ENCODE measurements at regions not wholly inside any gene's neighbourhood (a gene's known extent, or its start where the extent isn't known, plus 50 kb on each side); places are given as distances from the start of the nearest gene placed in this dataset.

DNA sequence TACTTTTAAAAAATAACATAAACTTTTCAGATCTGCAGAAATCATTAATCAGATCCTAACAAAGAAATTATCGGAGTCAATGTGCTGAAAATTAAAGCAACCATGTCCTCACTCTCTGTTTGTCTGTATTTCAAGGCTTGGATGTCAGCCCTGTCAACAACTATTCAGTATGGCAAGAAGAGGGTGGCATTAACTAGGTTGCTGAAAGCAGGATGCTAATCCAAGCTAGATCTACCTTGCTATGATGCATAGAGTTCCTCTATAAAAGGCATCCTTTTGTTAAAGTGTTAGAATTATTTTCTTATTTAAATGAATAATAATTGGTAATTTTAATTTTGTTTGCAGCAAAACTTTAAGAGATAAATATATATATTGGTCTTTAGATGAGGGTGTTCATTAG lies 800.8 kb downstream of the CDH11 start:
- TF ChIP-seq, protein P1, sequence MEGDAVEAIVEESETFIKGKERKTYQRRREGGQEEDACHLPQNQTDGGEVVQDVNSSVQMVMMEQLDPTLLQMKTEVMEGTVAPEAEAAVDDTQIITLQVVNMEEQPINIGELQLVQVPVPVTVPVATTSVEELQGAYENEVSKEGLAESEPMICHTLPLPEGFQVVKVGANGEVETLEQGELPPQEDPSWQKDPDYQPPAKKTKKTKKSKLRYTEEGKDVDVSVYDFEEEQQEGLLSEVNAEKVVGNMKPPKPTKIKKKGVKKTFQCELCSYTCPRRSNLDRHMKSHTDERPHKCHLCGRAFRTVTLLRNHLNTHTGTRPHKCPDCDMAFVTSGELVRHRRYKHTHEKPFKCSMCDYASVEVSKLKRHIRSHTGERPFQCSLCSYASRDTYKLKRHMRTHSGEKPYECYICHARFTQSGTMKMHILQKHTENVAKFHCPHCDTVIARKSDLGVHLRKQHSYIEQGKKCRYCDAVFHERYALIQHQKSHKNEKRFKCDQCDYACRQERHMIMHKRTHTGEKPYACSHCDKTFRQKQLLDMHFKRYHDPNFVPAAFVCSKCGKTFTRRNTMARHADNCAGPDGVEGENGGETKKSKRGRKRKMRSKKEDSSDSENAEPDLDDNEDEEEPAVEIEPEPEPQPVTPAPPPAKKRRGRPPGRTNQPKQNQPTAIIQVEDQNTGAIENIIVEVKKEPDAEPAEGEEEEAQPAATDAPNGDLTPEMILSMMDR (conservative IDR thresholded peaks at IDR 0.05), result no peak
- H3K27ac ChIP-seq, result no peak overlapping the region

DNA sequence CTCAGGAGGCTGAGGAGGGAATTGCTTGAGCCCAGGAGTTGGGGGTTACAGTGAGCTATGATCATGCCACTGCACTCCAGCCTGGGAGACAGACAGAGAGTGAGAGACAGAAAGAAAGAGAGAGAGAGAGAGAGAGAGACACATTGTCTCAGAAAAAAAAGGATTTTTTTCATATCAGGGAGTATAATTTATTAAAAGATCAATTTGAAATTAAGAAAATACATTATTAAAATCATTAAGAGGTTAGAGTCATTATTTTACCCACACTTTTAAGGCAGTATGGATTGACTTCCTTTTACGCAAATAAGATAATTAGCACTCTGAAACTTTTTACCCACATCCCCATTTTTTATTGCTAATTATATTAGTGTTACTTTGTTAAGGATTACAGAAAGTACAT lies 804.3 kb downstream of the CDH11 start:
- no peak overlapping the region for H3K27ac ChIP-seq
- TF ChIP-seq ZFX (IDR thresholded peaks at IDR 0.05), result no peak
- TF ChIP-seq, protein P1 (conservative IDR thresholded peaks at IDR 0.05), result no peak

DNA sequence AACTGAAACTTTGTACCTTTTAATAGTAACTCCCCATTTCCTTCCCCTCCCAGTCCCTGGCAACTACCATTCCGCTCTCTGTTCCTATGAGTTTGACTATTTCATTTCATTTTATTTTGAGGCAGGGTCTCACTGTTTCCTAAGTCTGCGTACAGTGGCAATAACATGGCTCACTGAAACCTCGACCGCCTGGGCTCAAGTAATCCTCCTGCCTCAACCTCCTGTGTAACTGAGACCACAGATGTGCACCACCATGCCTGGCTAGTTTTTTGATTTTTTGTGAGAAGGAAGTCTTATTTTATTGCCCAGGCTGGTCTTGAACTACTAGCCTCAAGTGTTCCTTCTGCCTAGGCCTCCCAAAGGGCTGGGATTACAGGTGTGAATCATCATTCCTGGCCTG lies 808.1 kb downstream of the CDH11 start:
- no peak overlapping the region for H3K27ac ChIP-seq
- TF ChIP-seq, protein P1 (conservative IDR thresholded peaks at IDR 0.05), result no peak
- no peak for TF ChIP-seq ZFX (IDR thresholded peaks at IDR 0.05)

DNA sequence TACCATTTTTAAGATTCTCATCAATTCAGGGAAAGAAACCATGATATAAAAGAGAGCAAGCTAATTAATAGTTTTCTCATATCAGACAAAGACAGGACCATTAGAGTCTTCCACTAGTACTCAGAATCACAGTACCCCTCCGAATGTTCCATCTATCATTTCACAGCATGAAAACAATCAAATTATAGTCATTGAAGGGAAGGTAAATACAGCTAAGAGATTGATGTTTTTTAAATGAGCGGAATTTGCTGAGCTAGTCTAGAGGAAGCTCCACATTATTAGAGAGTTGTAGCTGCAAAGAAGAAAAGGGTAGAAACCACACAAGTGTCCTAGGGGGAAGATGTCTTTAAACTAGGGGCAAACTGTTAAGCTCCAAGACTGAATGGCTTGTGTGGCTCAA lies 808.9 kb downstream of the CDH11 start:
- H3K27ac ChIP-seq, result no peak overlapping the region
- TF ChIP-seq, protein P1 (conservative IDR thresholded peaks at IDR 0.05), result no peak
- no peak for TF ChIP-seq ZFX (IDR thresholded peaks at IDR 0.05)

DNA sequence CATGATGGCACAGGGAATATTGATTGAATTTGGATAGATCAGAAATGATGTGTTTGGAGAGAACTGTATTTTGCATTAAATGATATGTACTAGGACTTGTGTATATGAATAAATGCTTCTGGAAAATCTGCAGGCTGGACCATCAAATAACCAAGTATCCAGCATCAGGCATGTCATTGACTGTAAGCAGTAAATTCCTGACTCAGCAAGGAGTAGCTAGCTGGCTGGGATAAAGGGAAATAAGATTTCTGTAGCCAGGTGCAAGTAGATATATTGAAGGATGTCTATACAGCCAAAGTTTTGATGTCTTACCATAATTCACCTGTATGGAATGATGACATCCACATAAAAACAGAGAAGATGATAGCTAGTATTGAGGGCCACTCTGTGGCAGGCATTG lies 809.6 kb downstream of the CDH11 start:
- no peak overlapping the region for H3K27ac ChIP-seq
- TF ChIP-seq, protein P1 (conservative IDR thresholded peaks at IDR 0.05), result no peak
- no peak for TF ChIP-seq ZFX (IDR thresholded peaks at IDR 0.05)

DNA sequence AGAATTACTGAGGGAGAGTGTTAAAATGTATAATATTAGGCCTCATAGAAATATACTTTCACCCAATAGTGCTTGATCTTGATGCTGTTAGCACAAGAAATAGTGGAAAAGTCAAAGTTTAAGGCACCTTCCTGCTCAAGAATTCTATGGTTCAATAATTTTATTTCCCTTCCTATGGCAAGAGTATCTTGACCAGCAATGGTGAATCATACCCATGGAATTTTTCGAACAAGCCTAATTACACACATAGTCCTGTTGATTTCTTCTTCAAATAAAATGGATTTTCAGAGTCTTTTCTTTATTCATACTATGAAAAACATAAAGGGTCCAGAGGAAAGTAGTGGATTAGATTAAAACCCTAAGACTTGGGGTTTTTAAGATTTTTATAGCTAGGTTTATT lies 810.6 kb downstream of the CDH11 start:
- no peak overlapping the region for H3K27ac ChIP-seq
- TF ChIP-seq, protein P1 (conservative IDR thresholded peaks at IDR 0.05), result no peak
- no peak for TF ChIP-seq ZFX (IDR thresholded peaks at IDR 0.05)

DNA sequence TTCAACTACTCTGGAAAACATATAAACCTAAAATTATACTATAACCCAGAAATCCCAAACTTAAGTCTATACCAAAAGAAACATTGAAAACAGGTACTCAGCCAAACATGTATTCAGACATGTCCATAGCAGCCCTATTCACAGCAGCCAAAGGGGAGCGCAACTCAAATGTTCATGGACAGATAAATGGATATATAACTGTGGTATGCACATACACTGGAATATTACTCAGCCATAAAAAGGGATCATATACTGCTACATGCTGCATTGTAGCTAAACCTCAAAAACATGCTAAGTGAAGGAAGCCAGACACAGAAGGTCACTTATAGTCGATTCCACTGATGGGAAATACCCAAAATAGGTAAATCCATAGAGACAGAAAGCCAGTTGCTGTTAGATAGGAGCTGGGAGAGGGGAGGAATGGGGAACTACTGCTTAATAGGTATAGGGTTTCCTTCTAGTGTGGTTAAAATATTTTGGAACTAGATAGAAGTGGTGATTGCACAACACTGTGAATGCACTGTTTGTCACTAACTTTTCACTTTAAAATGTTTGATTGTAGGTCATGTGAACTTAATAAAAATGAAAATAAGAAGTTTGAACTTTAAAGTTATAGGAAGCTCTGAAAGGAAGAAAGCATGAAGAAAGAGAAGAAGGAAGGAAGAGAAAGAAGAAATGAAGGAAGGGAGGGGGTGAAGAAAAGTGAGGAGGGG lies 812.3 kb downstream of the CDH11 start:
- no peak for TF ChIP-seq ZFX (IDR thresholded peaks at IDR 0.05)
- TF ChIP-seq, protein P1 (conservative IDR thresholded peaks at IDR 0.05), result no peak
- H3K27ac ChIP-seq, result no peak overlapping the region

Data from C4-2B (cell line).